ENCODE measurements at regions not wholly inside any gene's neighbourhood (a gene's known extent, or its start where the extent isn't known, plus 50 kb on each side); places are given as distances from the start of the nearest gene placed in this dataset.

DNA sequence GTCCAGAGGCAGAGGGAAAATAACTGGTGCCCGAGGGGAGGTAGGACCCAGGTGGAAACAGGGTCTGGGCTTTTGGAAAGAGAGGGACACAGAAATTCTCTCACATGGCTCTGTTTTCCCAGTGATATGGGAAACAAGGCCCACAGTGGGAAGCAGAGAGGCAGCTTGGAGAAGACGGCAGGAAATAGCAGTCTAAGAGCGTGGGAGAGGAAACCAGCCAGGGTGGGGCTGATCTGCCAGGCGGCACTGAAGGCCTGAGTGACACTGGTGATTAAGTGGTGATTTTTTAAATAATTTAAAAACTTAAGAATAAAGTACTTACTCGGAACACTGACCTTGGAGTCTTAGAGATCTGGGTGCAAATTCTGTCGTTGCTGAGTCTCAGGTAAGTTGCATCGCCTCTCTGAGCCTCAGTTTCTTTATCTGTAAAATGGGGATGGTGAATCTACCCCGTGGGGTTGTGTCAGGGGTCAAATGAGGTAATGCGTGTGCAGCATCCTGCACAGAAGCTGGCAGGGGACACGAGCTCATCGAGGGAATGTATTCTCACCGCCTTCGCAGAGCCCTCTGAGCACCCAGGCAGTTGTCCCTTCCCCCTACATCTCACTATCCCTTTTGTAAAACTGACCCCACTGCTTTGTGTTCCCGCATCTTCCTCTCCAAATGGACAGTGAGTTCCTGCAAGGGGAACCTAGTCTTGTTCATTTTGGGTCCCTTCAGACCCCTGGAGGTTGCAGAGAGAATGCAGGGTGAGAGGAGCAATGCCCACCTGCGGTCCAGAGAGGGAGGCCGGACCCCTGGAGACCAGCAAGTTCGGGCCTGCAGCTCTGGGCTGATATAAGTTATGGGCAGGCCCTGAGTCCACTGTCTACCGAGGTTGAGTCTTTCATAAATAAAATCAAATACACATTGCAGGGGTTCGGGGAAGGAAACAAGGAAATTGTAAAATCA lies 228.6 kb upstream of the PMEPA1 start:
- Histone ChIP-seq H3K9me3 (no peaks in the 10 kb centered on the region), H3K36me3 (ENCODE audit: insufficient read depth in 1 of 2, low read depth in 1 of 2) (no peaks in the 10 kb centered on the region), H3K4me1 (no peaks in the 10 kb centered on the region), H3K27ac (no peak overlapping the region), H3K4me3 (no peak overlapping the region), H3K27me3 (ENCODE audit: insufficient read depth in 3 of 3, low read length in 2 of 3) (peaks cover 0 to 5% (median 0%) of the 10 kb centered on the region in 3 donors)
- DNase-seq (no peak), ATAC-seq (no peak)
- TF ChIP-seq, protein P1, sequence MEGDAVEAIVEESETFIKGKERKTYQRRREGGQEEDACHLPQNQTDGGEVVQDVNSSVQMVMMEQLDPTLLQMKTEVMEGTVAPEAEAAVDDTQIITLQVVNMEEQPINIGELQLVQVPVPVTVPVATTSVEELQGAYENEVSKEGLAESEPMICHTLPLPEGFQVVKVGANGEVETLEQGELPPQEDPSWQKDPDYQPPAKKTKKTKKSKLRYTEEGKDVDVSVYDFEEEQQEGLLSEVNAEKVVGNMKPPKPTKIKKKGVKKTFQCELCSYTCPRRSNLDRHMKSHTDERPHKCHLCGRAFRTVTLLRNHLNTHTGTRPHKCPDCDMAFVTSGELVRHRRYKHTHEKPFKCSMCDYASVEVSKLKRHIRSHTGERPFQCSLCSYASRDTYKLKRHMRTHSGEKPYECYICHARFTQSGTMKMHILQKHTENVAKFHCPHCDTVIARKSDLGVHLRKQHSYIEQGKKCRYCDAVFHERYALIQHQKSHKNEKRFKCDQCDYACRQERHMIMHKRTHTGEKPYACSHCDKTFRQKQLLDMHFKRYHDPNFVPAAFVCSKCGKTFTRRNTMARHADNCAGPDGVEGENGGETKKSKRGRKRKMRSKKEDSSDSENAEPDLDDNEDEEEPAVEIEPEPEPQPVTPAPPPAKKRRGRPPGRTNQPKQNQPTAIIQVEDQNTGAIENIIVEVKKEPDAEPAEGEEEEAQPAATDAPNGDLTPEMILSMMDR (IDR thresholded peaks at IDR 0.05), result no peak
- intact Hi-C loops (cut with DNase I), result no loop called here
- 71 to 75% (median 75%) methylated on average over 19 of the region's 19 CpGs for WGBS, 3 donors

DNA sequence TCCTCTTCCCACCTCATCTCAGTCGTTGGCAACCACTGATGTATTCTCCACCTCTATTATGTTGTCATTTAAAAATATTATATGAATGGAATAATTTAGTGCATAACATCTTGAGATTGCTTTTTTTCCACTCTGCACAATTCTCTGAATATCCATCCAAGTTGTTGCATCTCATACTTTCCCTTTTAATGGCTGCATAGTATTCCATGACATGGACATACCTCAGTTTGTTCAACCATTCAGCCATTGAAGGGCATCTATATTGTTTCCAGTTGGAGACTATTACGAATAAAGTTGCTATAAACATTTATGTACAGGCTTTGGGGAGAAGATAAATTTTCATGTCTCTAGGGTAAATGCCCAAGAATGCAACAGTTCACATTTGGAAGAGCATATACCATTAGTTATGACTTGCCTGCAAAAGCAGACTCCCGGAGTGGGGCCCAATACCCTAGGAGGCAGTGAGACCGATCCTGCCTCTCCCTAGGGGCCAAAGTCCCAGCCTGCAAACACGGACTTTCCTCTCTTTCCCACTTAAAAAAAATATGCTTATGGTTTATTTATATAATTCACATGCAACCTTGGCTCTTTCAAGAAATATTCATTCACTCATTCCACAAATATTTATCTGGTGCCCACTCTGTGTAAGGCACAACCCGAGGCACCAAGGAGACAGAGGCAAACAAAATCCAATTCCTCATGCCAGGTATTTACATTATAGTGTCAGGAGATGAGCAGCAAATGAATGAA lies 227.0 kb upstream of the PMEPA1 start:
- no peak overlapping the region for H3K27ac ChIP-seq
- DNase-seq (no peak), ATAC-seq (no peak)
- no peaks in the 10 kb centered on the region for H3K9me3 ChIP-seq
- H3K4me3 ChIP-seq, result no peak overlapping the region
- no peaks in the 10 kb centered on the region for H3K36me3 ChIP-seq (ENCODE audit: insufficient read depth in 1 of 2, low read depth in 1 of 2)
- H3K4me1 ChIP-seq, result no peaks in the 10 kb centered on the region
- peaks cover 0 to 5% (median 0%) of the 10 kb centered on the region in 3 donors for H3K27me3 ChIP-seq (ENCODE audit: insufficient read depth in 3 of 3, low read length in 2 of 3)
- WGBS, 3 donors, result 76 to 84% (median 83%) methylated on average over 6 of the region's 6 CpGs
- TF ChIP-seq, protein P1 (IDR thresholded peaks at IDR 0.05), result no peak
- intact Hi-C loops (cut with DNase I), result no loop called here

DNA sequence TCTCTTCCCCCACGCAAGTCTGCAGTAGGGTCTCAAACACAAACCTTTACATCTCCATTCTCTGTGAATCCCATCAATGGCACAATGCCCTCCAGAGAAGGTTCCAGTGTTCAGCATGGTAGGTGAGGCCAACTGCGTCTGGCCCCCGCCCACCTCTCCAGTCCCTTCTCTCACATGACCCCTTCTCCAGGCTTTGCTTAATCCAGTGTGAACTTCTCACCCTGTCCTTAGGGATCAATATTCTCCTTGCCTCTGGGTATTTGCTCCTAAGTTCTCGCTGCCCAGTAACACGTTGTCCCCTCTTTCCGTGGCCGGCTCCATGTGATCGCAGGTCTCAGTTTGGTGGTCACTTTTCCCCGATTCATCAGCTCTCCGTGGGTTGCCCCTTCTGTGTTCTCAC lies 225.1 kb upstream of the PMEPA1 start:
- H3K4me1 ChIP-seq, result no peaks in the 10 kb centered on the region
- no peak for ATAC-seq
- no peaks in the 10 kb centered on the region for H3K9me3 ChIP-seq
- TF ChIP-seq, protein P1 (IDR thresholded peaks at IDR 0.05), result no peak
- H3K36me3 ChIP-seq (ENCODE audit: insufficient read depth in 1 of 2, low read depth in 1 of 2), result no peaks in the 10 kb centered on the region
- no peak overlapping the region for H3K27ac ChIP-seq
- intact Hi-C loops (cut with DNase I), result no loop called here
- H3K4me3 ChIP-seq, result no peak overlapping the region
- no peak for DNase-seq
- H3K27me3 ChIP-seq (ENCODE audit: insufficient read depth in 3 of 3, low read length in 2 of 3), result peaks cover 0 to 5% (median 0%) of the 10 kb centered on the region in 3 donors
- WGBS, 3 donors, result 79 to 89% (median 82%) methylated on average over 10 of the region's 10 CpGs

DNA sequence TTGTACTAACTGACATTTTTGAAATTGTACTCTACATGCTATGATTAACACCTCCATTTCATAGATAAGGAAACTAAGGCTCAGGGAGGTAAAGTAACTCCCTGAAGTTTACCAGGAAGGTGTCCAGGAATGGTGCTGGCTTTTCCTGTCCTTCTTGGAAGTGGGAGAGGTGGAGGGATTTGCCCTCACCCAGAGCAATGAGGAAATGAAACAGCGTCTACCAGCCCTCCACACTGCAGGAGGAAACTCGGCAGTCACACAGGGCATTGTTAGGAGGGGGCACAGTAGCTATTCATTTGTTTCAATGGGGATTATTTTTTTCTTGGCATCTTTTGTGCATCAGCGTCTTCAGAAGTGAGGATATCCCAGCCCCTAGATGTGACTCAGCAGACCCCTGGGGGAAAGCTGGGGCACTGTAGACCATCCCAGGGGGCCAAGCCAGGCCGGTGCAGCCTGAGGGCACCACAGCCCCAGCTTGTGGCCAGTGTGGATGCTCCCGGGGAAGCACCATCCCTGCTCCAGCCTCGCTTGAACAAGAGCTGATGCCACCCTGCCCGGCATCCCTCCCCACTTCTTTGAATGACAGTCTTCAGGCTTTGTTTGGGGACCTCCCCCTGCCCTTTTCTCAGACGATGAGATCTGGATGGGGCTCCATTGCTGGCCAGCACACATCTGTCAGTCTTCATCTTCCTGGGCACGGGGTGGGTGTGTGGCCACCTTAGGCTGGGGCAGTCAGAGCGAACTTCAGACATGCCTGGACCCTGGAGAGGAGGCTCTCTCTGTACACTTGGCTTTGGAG lies 224.4 kb upstream of the PMEPA1 start:
- ATAC-seq, result no peak
- no peak for DNase-seq
- TF ChIP-seq, protein P1 (IDR thresholded peaks at IDR 0.05), result no peak
- WGBS, 3 donors, result 66 to 77% (median 72%) methylated on average over 10 of the region's 10 CpGs
- Histone ChIP-seq H3K27me3 (ENCODE audit: insufficient read depth in 3 of 3, low read length in 2 of 3) (peaks cover 0 to 5% (median 0%) of the 10 kb centered on the region in 3 donors), H3K9me3 (no peaks in the 10 kb centered on the region), H3K27ac (no peak overlapping the region), H3K4me3 (no peak overlapping the region), H3K36me3 (ENCODE audit: insufficient read depth in 1 of 2, low read depth in 1 of 2) (no peaks in the 10 kb centered on the region), H3K4me1 (no peaks in the 10 kb centered on the region)
- intact Hi-C loops (cut with DNase I), result no loop called here

Data from psoas muscle (tissue), 7 donors.